ENCODE measurements at regions not wholly inside any gene's neighbourhood (a gene's known extent, or its start where the extent isn't known, plus 50 kb on each side); places are given as distances from the start of the nearest gene placed in this dataset.

DNA sequence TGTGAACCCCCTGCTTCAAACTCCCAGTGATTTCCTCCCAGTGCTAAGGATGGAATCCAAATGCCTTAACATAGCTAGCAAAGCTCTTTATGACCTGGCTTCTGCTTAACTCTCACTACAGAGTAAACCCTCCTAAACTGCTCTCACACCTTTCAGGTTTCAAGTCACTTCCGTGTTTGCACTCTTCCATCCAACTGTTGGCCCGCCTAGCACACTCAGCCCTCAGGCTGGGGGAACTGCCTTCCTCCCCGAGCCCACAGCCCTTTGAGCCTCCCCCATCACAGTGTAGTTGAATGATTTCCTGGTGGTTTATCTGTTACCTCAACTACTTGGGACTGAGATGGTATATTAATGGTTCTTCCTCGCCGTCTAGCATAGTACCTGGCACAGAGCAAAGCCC lies 342.5 kb downstream of the NPIPA8 start:
- no peaks in the 10 kb centered on the region for H3K4me1 ChIP-seq
- TF ChIP-seq, protein P1, sequence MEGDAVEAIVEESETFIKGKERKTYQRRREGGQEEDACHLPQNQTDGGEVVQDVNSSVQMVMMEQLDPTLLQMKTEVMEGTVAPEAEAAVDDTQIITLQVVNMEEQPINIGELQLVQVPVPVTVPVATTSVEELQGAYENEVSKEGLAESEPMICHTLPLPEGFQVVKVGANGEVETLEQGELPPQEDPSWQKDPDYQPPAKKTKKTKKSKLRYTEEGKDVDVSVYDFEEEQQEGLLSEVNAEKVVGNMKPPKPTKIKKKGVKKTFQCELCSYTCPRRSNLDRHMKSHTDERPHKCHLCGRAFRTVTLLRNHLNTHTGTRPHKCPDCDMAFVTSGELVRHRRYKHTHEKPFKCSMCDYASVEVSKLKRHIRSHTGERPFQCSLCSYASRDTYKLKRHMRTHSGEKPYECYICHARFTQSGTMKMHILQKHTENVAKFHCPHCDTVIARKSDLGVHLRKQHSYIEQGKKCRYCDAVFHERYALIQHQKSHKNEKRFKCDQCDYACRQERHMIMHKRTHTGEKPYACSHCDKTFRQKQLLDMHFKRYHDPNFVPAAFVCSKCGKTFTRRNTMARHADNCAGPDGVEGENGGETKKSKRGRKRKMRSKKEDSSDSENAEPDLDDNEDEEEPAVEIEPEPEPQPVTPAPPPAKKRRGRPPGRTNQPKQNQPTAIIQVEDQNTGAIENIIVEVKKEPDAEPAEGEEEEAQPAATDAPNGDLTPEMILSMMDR (IDR thresholded peaks at IDR 0.05), result no peak
- TF ChIP-seq POLR2A (IDR thresholded peaks at IDR 0.05), result no peak
- WGBS, 2 donors, result 64 to 74% methylated on average over 5 of the region's 5 CpGs
- no peaks in the 10 kb centered on the region for H3K9me3 ChIP-seq
- no peaks in the 10 kb centered on the region for H3K36me3 ChIP-seq
- no peak overlapping the region for H3K27ac ChIP-seq
- H3K4me3 ChIP-seq (replicated peaks in 1 of 3), result no peak overlapping the region
- no peak for DNase-seq
- H3K27me3 ChIP-seq, result no peaks in the 10 kb centered on the region
- intact Hi-C loops (cut with DNase I), result no loop called here

DNA sequence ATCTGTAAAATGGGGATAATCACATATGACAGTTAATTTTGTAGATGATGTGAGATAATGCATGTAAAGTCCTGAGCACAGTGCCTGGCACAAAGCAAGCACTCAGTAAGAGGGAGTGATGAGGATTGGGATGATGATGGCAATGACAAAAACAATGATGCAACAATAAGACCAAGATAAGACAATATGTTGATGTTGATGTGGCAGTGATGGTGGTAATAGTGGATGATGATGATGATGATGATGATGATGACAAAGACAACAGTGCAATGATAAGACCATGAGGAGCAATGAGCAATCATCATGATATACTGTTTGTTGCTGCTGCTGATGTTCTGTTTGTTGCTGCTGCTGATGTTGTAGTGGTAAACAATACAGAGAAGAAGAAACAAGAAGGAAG lies 344.1 kb downstream of the NPIPA8 start:
- Histone ChIP-seq H3K4me3 (replicated peaks in 1 of 3) (no peak overlapping the region), H3K36me3 (no peaks in the 10 kb centered on the region), H3K27ac (no peak overlapping the region), H3K27me3 (no peaks in the 10 kb centered on the region), H3K4me1 (no peaks in the 10 kb centered on the region), H3K9me3 (no peaks in the 10 kb centered on the region)
- intact Hi-C loops (cut with DNase I), result no loop called here
- DNase-seq, result no peak
- no peak for TF ChIP-seq POLR2A (IDR thresholded peaks at IDR 0.05)
- TF ChIP-seq, protein P1 (IDR thresholded peaks at IDR 0.05), result no peak

DNA sequence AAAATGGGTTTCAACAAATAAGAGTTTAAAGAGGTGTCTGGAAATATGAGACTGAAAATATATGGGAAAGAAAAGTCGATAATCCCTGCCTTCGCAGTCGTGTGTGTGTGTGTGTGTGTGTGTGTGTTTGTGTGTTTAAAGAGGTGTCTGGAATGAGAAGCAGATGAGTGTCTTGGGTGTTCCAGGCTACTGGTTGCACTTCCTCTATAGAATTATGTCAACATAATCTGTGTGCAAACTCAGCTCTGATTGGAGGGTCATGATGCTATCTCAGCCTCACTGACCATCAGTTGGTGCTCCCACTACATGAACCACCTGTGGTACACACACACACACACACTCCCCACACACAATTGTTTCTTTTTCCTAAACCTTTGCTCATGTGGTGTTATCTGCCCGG lies 347.3 kb downstream of the NPIPA8 start:
- WGBS, 2 donors, result 69 to 71% methylated on average over 4 of the region's 4 CpGs
- H3K27ac ChIP-seq, result no peak overlapping the region
- H3K27me3 ChIP-seq, result no peaks in the 10 kb centered on the region
- H3K9me3 ChIP-seq, result no peaks in the 10 kb centered on the region
- H3K4me1 ChIP-seq, result no peaks in the 10 kb centered on the region
- no peak for TF ChIP-seq POLR2A (IDR thresholded peaks at IDR 0.05)
- TF ChIP-seq, protein P1 (IDR thresholded peaks at IDR 0.05), result no peak
- no peaks in the 10 kb centered on the region for H3K36me3 ChIP-seq
- intact Hi-C loops (cut with DNase I), result no loop called here
- H3K4me3 ChIP-seq (replicated peaks in 1 of 3), result no peak overlapping the region
- no peak for DNase-seq

DNA sequence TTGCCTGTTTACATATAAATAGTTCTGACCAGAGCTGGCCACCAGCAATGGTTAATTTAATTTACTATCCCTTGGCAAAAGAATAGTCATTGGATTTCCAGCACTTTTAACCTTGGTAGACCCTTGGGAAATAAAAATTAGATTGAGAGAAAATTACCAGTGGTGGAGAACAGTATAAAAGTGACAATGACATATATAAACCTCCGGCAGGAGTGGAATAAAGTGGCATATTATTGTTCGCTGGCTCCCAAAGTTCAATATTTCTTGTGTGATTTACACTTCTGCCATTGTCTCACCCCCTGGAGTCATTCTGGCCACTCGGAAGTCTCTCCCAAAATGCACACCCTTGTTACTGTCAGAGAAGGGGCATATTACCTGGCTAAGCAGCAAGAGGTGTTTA lies 347.7 kb downstream of the NPIPA8 start:
- no peaks in the 10 kb centered on the region for H3K36me3 ChIP-seq
- no peak for DNase-seq
- H3K9me3 ChIP-seq, result no peaks in the 10 kb centered on the region
- no peaks in the 10 kb centered on the region for H3K4me1 ChIP-seq
- no peaks in the 10 kb centered on the region for H3K27me3 ChIP-seq
- 69 to 75% methylated on average over 3 of the region's 3 CpGs for WGBS, 2 donors
- intact Hi-C loops (cut with DNase I), result no loop called here
- no peak overlapping the region for H3K4me3 ChIP-seq (replicated peaks in 1 of 3)
- H3K27ac ChIP-seq, result no peak overlapping the region
- TF ChIP-seq POLR2A (IDR thresholded peaks at IDR 0.05), result no peak
- TF ChIP-seq, protein P1 (IDR thresholded peaks at IDR 0.05), result no peak

DNA sequence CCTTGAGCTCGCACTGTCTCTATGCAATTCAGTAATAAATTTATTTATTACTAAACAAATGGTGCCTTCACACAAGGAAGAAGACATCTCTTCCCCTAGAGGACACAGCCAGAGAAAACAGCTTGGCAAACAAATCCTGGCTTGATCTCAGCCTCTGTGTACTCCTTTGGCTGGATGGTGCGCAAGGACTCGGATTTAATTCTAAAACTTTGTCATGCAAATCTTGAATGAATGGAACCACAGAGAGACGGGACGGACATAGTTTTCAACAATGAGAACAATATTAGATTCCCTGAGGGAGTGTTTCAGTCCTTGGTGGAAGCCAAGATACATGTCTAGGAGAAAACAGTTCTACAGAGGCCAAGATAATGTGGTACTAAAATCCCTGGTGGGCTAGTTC lies 349.5 kb downstream of the NPIPA8 start:
- Histone ChIP-seq H3K27ac (no peak overlapping the region), H3K4me1 (no peaks in the 10 kb centered on the region), H3K4me3 (replicated peaks in 1 of 3) (no peak overlapping the region), H3K36me3 (no peaks in the 10 kb centered on the region), H3K9me3 (no peaks in the 10 kb centered on the region), H3K27me3 (no peaks in the 10 kb centered on the region)
- DNase-seq, result no peak
- intact Hi-C loops (cut with DNase I), result no loop called here
- TF ChIP-seq POLR2A (IDR thresholded peaks at IDR 0.05), result no peak
- TF ChIP-seq, protein P1 (IDR thresholded peaks at IDR 0.05), result no peak
- WGBS, 2 donors, result 93 to 94% methylated on average over 5 of the region's 5 CpGs
